Fibroblast of lung (primary cell): ENCODE measurements at regions not wholly inside any gene's neighbourhood (a gene's known extent, or its start where the extent isn't known, plus 50 kb on each side); places are given as distances from the start of the nearest gene placed in this dataset.
"Not testable (repeated sequence)": the region's sequence is repeated elsewhere in the genome, so short reads cannot be mapped to it uniquely, and the experiment has no call there.

Experiments
- CTCF ChIP-seq, 2 donors: IDR thresholded peaks in 1 of 2; conservative IDR thresholded peaks in 1 of 2; 1 replicate in 1 of 2; 2 replicates in 1 of 2; pipeline ENCODE4 v1.5.1; 2011 to 2012; ENCODE audit warnings: low read length in 2 of 2, control low read depth in 1 of 2, inconsistent platforms in 1 of 2, low read depth in 1 of 2, mild to moderate bottlenecking in 1 of 2
- EZH2 ChIP-seq: IDR thresholded peaks from 2 replicates; pipeline ENCODE4 v1.5.1; 2012; ENCODE audit warnings: low read length, control low read depth, mild to moderate bottlenecking; ENCODE audit errors: missing control alignments

DNA sequence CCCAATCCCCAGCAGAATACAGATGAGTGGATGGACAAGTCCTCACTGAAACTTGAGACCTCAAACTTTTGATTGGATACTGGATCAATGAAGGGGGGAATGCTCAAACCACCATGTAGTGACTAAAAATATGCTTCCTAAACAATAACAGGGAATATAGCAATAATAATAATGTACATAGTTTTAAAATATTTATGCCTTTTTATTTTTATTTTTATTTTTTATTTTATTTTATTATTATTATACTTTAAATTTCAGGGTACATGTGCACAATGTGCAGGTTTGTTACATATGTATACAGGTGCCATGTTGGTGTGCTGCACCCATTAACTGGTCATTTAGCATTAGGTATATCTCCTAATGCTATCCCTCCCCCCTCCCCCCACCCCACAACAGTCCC lies 506.0 kb downstream of the SOX6 start:
- TF ChIP-seq CTCF (conservative IDR thresholded peaks at IDR 0.05 in 1 of 2, IDR thresholded peaks at IDR 0.05 in 1 of 2; ENCODE audit: low read depth in 1 of 2, low read length in 2 of 2); EZH2: not testable (repeated sequence)
